Coronary artery (tissue), 2 donors: ENCODE measurements at regions not wholly inside any gene's neighbourhood (a gene's known extent, or its start where the extent isn't known, plus 50 kb on each side); places are given as distances from the start of the nearest gene placed in this dataset.

ENCODE experiments used
- DNase-seq: peaks from one replicate; pipeline ENCODE4 v3.0.0-alpha.2; 2017; ENCODE audit warnings: low spot score
- H3K27ac ChIP-seq, 2 donors: fragments of 200-600 bp; sonication (generic); one replicate each; pipeline ENCODE4 v1.5.1; 2016 to 2019
- H3K4me3 ChIP-seq: fragments of 200-600 bp; sonication (generic); 2 replicates; pipeline ENCODE4 v1.5.1; 2016; ENCODE audit warnings: mild to moderate bottlenecking, moderate library complexity
- TF ChIP-seq, protein P1 (sequence below): fragments of 200-600 bp; sonication (generic); IDR thresholded peaks from one replicate; pipeline ENCODE4 v1.5.1; 2019; ENCODE audit warnings: antibody characterized with exemption

- DNase-seq: no peak
- no peak overlapping the region for H3K4me3 ChIP-seq
- no peak overlapping the region for H3K27ac ChIP-seq
- TF ChIP-seq, protein P1, sequence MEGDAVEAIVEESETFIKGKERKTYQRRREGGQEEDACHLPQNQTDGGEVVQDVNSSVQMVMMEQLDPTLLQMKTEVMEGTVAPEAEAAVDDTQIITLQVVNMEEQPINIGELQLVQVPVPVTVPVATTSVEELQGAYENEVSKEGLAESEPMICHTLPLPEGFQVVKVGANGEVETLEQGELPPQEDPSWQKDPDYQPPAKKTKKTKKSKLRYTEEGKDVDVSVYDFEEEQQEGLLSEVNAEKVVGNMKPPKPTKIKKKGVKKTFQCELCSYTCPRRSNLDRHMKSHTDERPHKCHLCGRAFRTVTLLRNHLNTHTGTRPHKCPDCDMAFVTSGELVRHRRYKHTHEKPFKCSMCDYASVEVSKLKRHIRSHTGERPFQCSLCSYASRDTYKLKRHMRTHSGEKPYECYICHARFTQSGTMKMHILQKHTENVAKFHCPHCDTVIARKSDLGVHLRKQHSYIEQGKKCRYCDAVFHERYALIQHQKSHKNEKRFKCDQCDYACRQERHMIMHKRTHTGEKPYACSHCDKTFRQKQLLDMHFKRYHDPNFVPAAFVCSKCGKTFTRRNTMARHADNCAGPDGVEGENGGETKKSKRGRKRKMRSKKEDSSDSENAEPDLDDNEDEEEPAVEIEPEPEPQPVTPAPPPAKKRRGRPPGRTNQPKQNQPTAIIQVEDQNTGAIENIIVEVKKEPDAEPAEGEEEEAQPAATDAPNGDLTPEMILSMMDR: no peak
Measured at GRCh38 chr3:152738656-152739055, 96.3 kb upstream of the P2RY1 start.

DNA sequence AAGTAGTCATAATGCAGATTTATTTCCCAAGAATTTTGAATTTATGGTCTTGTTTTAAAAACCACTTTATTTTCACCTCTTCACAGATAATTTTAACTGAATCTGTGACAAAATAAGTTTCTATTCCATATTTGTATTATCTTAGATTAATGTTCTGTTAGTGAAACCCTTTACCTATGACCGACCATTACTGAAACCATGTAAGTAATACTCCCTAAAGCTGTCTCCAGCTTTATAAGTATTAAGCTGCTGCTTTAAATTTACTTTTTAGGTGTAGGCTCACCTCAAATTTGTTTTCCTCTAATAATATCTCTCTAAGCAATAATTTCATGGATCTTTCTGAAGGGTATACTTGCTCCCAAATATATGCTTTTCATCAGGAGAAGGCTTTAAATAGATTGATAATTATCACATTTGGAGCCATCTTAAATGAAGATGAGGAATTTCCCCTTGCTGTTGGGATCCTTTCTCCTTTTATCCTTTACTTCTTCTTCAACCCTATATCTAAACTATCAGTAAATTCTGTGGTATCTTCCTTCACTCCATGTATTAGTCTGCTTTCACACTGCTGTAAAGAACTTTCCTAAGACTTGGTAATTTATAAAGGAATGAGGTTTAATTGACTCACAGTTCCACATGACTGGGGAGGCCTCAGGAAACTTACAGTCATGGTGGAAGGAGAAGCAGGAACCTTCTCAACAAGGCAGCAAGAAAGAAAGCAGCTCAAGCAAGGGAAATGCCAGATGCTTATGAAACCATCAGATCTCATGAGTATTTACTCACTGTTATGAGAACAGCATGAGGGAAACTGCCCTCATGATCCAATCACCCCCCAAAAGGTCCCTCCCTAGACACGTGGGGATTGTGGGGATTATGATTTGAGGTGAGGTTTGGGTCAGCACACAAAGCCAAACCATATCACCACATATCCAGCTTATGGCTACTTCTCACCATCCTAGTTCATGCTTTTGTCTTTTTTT is 92.3 kb upstream of the P2RY1 start:
- H3K27ac ChIP-seq: no peak overlapping the region
- TF ChIP-seq, protein P1: no peak
- H3K4me3 ChIP-seq: no peak overlapping the region
- DNase-seq: no peak

DNA sequence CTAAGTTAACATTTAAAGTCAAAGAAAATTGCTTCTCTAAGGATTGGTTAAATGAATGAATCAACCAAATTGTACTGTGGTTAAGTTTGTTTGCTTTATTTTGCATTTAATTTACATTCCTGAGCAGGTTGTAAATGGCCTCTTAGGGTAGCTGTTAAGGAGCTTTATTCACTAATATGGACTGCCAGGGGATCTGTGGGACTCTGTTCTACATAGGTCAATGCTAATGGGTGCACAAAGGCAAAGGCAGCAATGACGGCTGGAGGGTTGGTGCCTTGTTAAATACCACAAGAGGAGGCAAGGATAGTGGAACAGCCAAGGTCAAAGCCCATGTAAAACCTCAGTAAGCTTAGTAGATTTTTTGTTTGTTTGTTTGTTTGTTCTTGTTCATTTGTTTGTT is 89.3 kb upstream of the P2RY1 start:
- TF ChIP-seq, protein P1: no peak
- no peak overlapping the region for H3K27ac ChIP-seq
- DNase-seq: no peak
- H3K4me3 ChIP-seq: no peak overlapping the region

GRCh38 chr3:152754303-152754702 is 80.6 kb upstream of the P2RY1 start:
- DNase-seq: no peak
- Histone ChIP-seq H3K4me3 (no peak overlapping the region), H3K27ac (no peak overlapping the region)
- TF ChIP-seq, protein P1: no peak

- no peak for DNase-seq
- H3K27ac ChIP-seq: no peak overlapping the region
- TF ChIP-seq, protein P1: no peak
- no peak overlapping the region for H3K4me3 ChIP-seq
Measured at GRCh38 chr3:152756807-152757206, 78.1 kb upstream of the P2RY1 start.

- Histone ChIP-seq H3K4me3 (no peak overlapping the region), H3K27ac (no peak overlapping the region)
- DNase-seq: no peak
- TF ChIP-seq, protein P1: no peak
Measured at GRCh38 chr3:152760024-152760563, 74.8 kb upstream of the P2RY1 start.

- no peak overlapping the region for H3K27ac ChIP-seq
- DNase-seq: no peak
- H3K4me3 ChIP-seq: no peak overlapping the region
- TF ChIP-seq, protein P1: no peak
Measured at GRCh38 chr3:152760591-152760990, 74.3 kb upstream of the P2RY1 start.
